ENCODE measurements at regions not wholly inside any gene's neighbourhood (a gene's known extent, or its start where the extent isn't known, plus 50 kb on each side); places are given as distances from the start of the nearest gene placed in this dataset.

- TF ChIP-seq CTCF (IDR thresholded peaks at IDR 0.05) (no peak), EZH2phosphoT487 (IDR thresholded peaks at IDR 0.05) (no peak), EZH2 (IDR thresholded peaks at IDR 0.05) (no peak)
These were observed 450.6 kb downstream of the DNAJB9 start for GRCh38 chr7:109020251-109020650.

Data from neural progenitor cell (in vitro differentiated cells).